AML-193 (cell line): ENCODE measurements at regions not wholly inside any gene's neighbourhood (a gene's known extent, or its start where the extent isn't known, plus 50 kb on each side); places are given as distances from the start of the nearest gene placed in this dataset.

Experiments
- DNase-seq, 2 experiments: peaks; one replicate each; lab custom pipeline; 2025; lab: John Stamatoyannopoulos, UW

GRCh38 chr7:31398815-31399214 lies 58.3 kb upstream of the NEUROD6 start:
- no peak for DNase-seq

GRCh38 chr7:31407178-31407676 lies 66.7 kb upstream of the NEUROD6 start:
- no peak for DNase-seq

- DNase-seq = no peak
Measured at GRCh38 chr7:31408140-31408729, 67.7 kb upstream of the NEUROD6 start.

- DNase-seq = no peak
Measured at GRCh38 chr7:31410265-31410664, 69.7 kb upstream of the NEUROD6 start.

GRCh38 chr7:31411416-31411815 lies 70.9 kb upstream of the NEUROD6 start:
- no peak for DNase-seq

GRCh38 chr7:31413766-31414165 lies 73.2 kb upstream of the NEUROD6 start:
- DNase-seq = no peak

- no peak for DNase-seq
Measured at GRCh38 chr7:31416381-31416870, 75.9 kb upstream of the NEUROD6 start.

GRCh38 chr7:31418928-31419327 lies 78.4 kb upstream of the NEUROD6 start:
- DNase-seq = no peak

- no peak for DNase-seq
Measured at GRCh38 chr7:31419505-31420055, 79.1 kb upstream of the NEUROD6 start.

- no peak for DNase-seq
Measured at GRCh38 chr7:31420948-31421347, 80.4 kb upstream of the NEUROD6 start.

GRCh38 chr7:31421607-31422006 lies 81.1 kb upstream of the NEUROD6 start:
- no peak for DNase-seq

- no peak for DNase-seq
Measured at GRCh38 chr7:31423994-31424393, 83.5 kb upstream of the NEUROD6 start.

- DNase-seq = no peak
Measured at GRCh38 chr7:31432176-31432575, 81.7 kb upstream of the ITPRID1 start.

GRCh38 chr7:31432836-31433340 lies 81.0 kb upstream of the ITPRID1 start:
- no peak for DNase-seq

- DNase-seq = no peak
Measured at GRCh38 chr7:31437250-31437865, 76.5 kb upstream of the ITPRID1 start.

GRCh38 chr7:31439165-31439564 lies 74.7 kb upstream of the ITPRID1 start:
- no peak for DNase-seq

GRCh38 chr7:31440511-31440910 lies 73.4 kb upstream of the ITPRID1 start:
- no peak for DNase-seq

- DNase-seq = no peak
Measured at GRCh38 chr7:31442626-31443025, 71.3 kb upstream of the ITPRID1 start.

- DNase-seq = peak; percentile 64 to 65
Measured at GRCh38 chr7:31443457-31443856, 70.4 kb upstream of the ITPRID1 start.

- DNase-seq = no peak
Measured at GRCh38 chr7:31444196-31444595, 69.7 kb upstream of the ITPRID1 start.

- no peak for DNase-seq
Measured at GRCh38 chr7:31445686-31446355, 68.1 kb upstream of the ITPRID1 start.

- no peak for DNase-seq
Measured at GRCh38 chr7:31448649-31449048, 65.2 kb upstream of the ITPRID1 start.

- no peak for DNase-seq
Measured at GRCh38 chr7:31455844-31456243, 58.0 kb upstream of the ITPRID1 start.
